ENCODE measurements at regions not wholly inside any gene's neighbourhood (a gene's known extent, or its start where the extent isn't known, plus 50 kb on each side); places are given as distances from the start of the nearest gene placed in this dataset.

GRCh38 chr7:153091477-153091876, 331.9 kb downstream of the ACTR3B start:
- intact Hi-C loops (cut with DNase I; ENCODE audit: low total_unique reads) (no loop called here), in situ Hi-C loops (cut with MboI; ENCODE audit: low sequenced_read_pairs in 4 of 4) (no loop called here)
- DNase-seq = no peak
- H3K36me3 ChIP-seq = no peaks in the 10 kb centered on the region
- TF ChIP-seq POLR2A (IDR thresholded peaks at IDR 0.05) (no peak), CTCF (IDR thresholded peaks at IDR 0.05 in 4 of 5, conservative IDR thresholded peaks at IDR 0.05 in 1 of 5) (no peak)
- no peaks in the 10 kb centered on the region for H3K4me1 ChIP-seq
- no peak overlapping the region for H3K4me3 ChIP-seq
- H3K27ac ChIP-seq = no peak overlapping the region
- ATAC-seq = no peak
- H3K27me3 ChIP-seq = no peaks in the 10 kb centered on the region
- H3K9me3 ChIP-seq = no peaks in the 10 kb centered on the region

- H3K4me3 ChIP-seq = no peak overlapping the region
- no peaks in the 10 kb centered on the region for H3K36me3 ChIP-seq
- ATAC-seq (no peak), DNase-seq (no peak)
- TF ChIP-seq POLR2A (IDR thresholded peaks at IDR 0.05) (no peak), CTCF (IDR thresholded peaks at IDR 0.05 in 4 of 5, conservative IDR thresholded peaks at IDR 0.05 in 1 of 5) (no peak)
- in situ Hi-C loops (cut with MboI; ENCODE audit: low sequenced_read_pairs in 4 of 4) (no loop called here), intact Hi-C loops (cut with DNase I; ENCODE audit: low total_unique reads) (no loop called here)
- no peaks in the 10 kb centered on the region for H3K9me3 ChIP-seq
- no peak overlapping the region for H3K27ac ChIP-seq
- no peaks in the 10 kb centered on the region for H3K27me3 ChIP-seq
- H3K4me1 ChIP-seq = no peaks in the 10 kb centered on the region
These were observed 338.1 kb downstream of the ACTR3B start for GRCh38 chr7:153097511-153098201.

DNA sequence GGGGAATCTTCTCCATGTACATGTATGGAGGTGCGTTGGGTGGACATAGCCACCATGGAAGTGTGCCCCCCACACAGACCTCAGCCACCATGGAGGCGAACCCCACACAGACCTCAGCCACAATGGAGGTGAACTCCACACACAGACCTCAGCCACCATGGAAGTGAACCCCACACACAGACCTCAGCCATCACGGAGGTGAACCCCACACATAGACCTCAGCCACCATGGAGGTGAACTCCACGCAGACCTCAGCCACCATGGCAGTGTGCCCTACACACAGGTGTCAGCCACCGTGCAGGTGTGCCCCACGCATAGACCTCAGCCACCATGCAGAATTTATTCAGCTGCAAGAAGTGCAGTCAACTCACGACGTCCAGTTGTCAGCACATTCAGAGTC, 339.7 kb downstream of the ACTR3B start:
- no peak for TF ChIP-seq POLR2A (IDR thresholded peaks at IDR 0.05)
- no peak for TF ChIP-seq CTCF (IDR thresholded peaks at IDR 0.05 in 4 of 5, conservative IDR thresholded peaks at IDR 0.05 in 1 of 5)
- no peak overlapping the region for H3K4me3 ChIP-seq
- no peak overlapping the region for H3K27ac ChIP-seq
- in situ Hi-C loops (cut with MboI; ENCODE audit: low sequenced_read_pairs in 4 of 4) = no loop called here
- no peaks in the 10 kb centered on the region for H3K4me1 ChIP-seq
- no peaks in the 10 kb centered on the region for H3K27me3 ChIP-seq
- H3K36me3 ChIP-seq = no peaks in the 10 kb centered on the region
- ATAC-seq (no peak), DNase-seq (no peak)
- intact Hi-C loops (cut with DNase I; ENCODE audit: low total_unique reads) = no loop called here
- H3K9me3 ChIP-seq = no peaks in the 10 kb centered on the region

DNA sequence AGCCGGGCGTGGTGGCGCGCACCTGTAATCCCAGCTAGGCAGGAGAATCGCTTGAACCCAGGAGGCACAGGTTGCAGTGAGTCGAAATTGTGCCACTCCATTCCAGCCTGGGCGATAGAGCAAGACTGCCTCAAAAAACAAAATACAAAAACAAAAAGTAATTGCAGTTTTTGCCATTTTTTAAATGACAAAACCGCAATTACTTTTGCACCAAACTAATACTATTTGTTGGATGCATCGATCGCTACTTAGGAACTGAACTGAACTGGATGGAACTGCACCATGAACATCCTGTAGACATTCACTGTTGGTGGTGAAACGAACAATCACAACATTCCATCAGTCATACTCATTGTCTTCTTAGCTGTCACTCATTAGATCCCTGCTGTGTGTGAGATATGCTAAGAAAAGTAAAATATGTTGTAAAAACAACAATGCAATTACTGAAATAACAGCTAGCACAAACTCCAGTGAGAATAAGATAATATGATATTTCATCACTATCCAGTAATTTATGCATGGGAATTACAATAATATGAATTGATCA, 341.2 kb downstream of the ACTR3B start:
- Histone ChIP-seq H3K4me1 (no peaks in the 10 kb centered on the region), H3K27ac (no peak overlapping the region), H3K36me3 (no peaks in the 10 kb centered on the region), H3K27me3 (no peaks in the 10 kb centered on the region), H3K4me3 (no peak overlapping the region), H3K9me3 (no peaks in the 10 kb centered on the region)
- in situ Hi-C loops (cut with MboI; ENCODE audit: low sequenced_read_pairs in 4 of 4) (no loop called here), intact Hi-C loops (cut with DNase I; ENCODE audit: low total_unique reads) (no loop called here)
- no peak for ATAC-seq
- TF ChIP-seq CTCF (IDR thresholded peaks at IDR 0.05 in 4 of 5, conservative IDR thresholded peaks at IDR 0.05 in 1 of 5) (no peak), POLR2A (IDR thresholded peaks at IDR 0.05) (no peak)
- no peak for DNase-seq

DNA sequence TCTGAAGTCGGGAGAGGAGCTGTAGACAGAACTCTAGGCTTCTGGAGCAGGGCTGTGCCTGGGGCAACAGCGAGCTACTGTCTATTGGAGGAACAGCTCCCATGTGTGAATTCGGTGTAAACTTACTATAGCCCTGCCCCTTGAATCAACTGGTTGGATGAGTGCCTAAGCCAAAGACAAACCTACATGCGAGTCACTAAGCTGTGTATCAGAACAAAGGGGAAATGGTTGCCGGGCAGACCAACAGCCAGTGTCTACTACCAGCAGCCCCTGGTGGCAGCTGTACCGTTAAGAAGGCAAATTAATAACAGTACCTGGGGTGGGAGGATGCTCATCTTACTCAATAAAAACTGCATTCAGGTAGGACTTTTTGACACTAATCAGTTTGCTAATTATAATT, 343.6 kb downstream of the ACTR3B start:
- H3K4me3 ChIP-seq = no peak overlapping the region
- intact Hi-C loops (cut with DNase I; ENCODE audit: low total_unique reads) (no loop called here), in situ Hi-C loops (cut with MboI; ENCODE audit: low sequenced_read_pairs in 4 of 4) (no loop called here)
- TF ChIP-seq POLR2A (IDR thresholded peaks at IDR 0.05) (no peak), CTCF (IDR thresholded peaks at IDR 0.05 in 4 of 5, conservative IDR thresholded peaks at IDR 0.05 in 1 of 5) (no peak)
- no peaks in the 10 kb centered on the region for H3K4me1 ChIP-seq
- ATAC-seq (no peak), DNase-seq (no peak)
- no peaks in the 10 kb centered on the region for H3K27me3 ChIP-seq
- no peaks in the 10 kb centered on the region for H3K36me3 ChIP-seq
- no peaks in the 10 kb centered on the region for H3K9me3 ChIP-seq
- H3K27ac ChIP-seq = no peak overlapping the region

All from gastrocnemius medialis (tissue), 4 donors.